Stimulated activated naive B cell treated with anti-CD40 and anti-IgM and Interleukin-4, amounts not matched to agents 10 μg/mL and 1 μg/mL and 100 μg/mL, for 72 hours (primary cell): ENCODE measurements at regions not wholly inside any gene's neighbourhood (a gene's known extent, or its start where the extent isn't known, plus 50 kb on each side); places are given as distances from the start of the nearest gene placed in this dataset.

Source experiments
- ATAC-seq, 2 donors: fragments of 150-1000 bp; cut with Tn5 transposase; replicated peaks; 2 replicates each; pipeline ENCODE4 v1.10.0; 2021; ENCODE audit warnings: moderate library complexity in 1 of 2
- DNase-seq: peaks from one replicate; pipeline ENCODE4 v3.0.0; 2021
- H3K27ac Mint-ChIP-seq: one replicate; pipeline ENCODE4 v1.8.0; 2022; ENCODE audit warnings: mild to moderate bottlenecking, mixed read lengths
- H3K27me3 Mint-ChIP-seq, 2 donors: one replicate each; pipeline ENCODE4 v1.8.0; 2022; ENCODE audit warnings: mixed read lengths in 2 of 2
- H3K36me3 Mint-ChIP-seq, 2 donors: one replicate each; pipeline ENCODE4 v1.8.0; 2022; ENCODE audit warnings: mixed read lengths in 2 of 2, mild to moderate bottlenecking in 1 of 2
- H3K4me1 Mint-ChIP-seq, 2 donors: one replicate each; pipeline ENCODE4 v1.8.0; 2022; ENCODE audit warnings: mixed read lengths in 2 of 2, mild to moderate bottlenecking in 1 of 2
- H3K4me3 Mint-ChIP-seq, 2 donors: one replicate each; pipeline ENCODE4 v1.8.0; 2022; ENCODE audit warnings: mild to moderate bottlenecking in 2 of 2, mixed read lengths in 2 of 2, moderate library complexity in 1 of 2
- H3K9me3 Mint-ChIP-seq, 2 donors: one replicate each; pipeline ENCODE4 v1.8.0; 2022; ENCODE audit warnings: mixed read lengths in 2 of 2, mild to moderate bottlenecking in 1 of 2

DNA sequence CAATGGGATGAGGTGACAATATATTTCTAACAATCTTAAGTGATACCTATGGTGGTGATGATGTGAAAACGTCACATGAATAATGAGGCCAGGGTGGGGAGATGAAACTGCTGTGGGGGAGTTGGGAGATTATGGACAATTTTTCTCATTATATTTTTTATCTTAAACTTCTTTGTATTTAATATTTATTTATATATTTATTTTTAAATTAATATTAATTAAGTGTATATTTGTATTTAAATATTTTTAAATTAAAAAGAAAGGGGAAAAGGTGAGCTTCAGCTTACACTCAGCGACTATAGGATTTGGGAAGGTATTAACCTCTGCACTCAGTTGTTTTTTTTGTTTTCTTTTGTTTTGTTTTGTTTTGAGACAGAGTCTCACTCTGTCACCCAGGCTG, 158.7 kb downstream of the PSMG1 start:
- H3K27ac Mint-ChIP-seq = no peak overlapping the region
- peaks cover 6 to 15% of the 10 kb centered on the region in 2 donors for H3K9me3 Mint-ChIP-seq
- H3K4me1 Mint-ChIP-seq = no peaks in the 10 kb centered on the region
- no peak overlapping the region for H3K4me3 Mint-ChIP-seq
- DNase-seq (no peak), ATAC-seq (no peak)
- H3K36me3 Mint-ChIP-seq = no peaks in the 10 kb centered on the region
- peaks cover 27 to 38% of the 10 kb centered on the region in 2 donors for H3K27me3 Mint-ChIP-seq

GRCh38 chr21:39022863-39023693, 160.2 kb downstream of the PSMG1 start:
- Mint-ChIP-seq H3K27me3 (peaks cover 36 to 47% of the 10 kb centered on the region in 2 donors), H3K27ac (no peak overlapping the region), H3K36me3 (no peaks in the 10 kb centered on the region), H3K9me3 (peaks cover 5 to 14% of the 10 kb centered on the region in 2 donors), H3K4me1 (no peaks in the 10 kb centered on the region), H3K4me3 (no peak overlapping the region)
- ATAC-seq (no peak), DNase-seq (no peak)

DNA sequence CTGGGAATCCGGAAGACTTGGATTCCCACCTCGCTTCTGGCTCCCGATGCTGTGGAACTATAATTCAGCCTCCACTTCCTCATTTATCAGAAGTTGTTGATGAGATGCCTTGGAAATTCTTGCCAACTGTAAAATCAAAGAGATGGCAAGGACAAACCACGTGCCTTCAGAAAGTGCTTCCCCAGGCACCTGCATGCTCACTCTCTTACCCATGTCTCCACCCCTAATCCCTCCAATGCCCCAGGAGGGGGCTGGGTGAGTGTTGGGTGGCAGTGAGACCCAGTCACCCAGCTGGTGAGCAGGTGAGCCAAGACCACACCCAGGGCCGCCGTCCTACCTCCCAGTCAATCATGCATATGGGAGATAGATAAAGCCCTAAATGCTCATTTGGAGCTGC, 160.8 kb downstream of the PSMG1 start:
- H3K4me3 Mint-ChIP-seq = no peak overlapping the region
- H3K4me1 Mint-ChIP-seq = peaks cover 0 to 2% of the 10 kb centered on the region in 2 donors
- H3K27me3 Mint-ChIP-seq = peaks cover 36 to 43% of the 10 kb centered on the region in 2 donors
- DNase-seq (no peak), ATAC-seq (no peak)
- H3K36me3 Mint-ChIP-seq = no peaks in the 10 kb centered on the region
- peaks cover 0 to 9% of the 10 kb centered on the region in 2 donors for H3K9me3 Mint-ChIP-seq
- no peak overlapping the region for H3K27ac Mint-ChIP-seq

GRCh38 chr21:39022035-39022434, 161.2 kb downstream of the PSMG1 start:
- peaks cover 36 to 43% of the 10 kb centered on the region in 2 donors for H3K27me3 Mint-ChIP-seq
- peaks cover 0 to 9% of the 10 kb centered on the region in 2 donors for H3K9me3 Mint-ChIP-seq
- H3K4me1 Mint-ChIP-seq = peaks cover 2 to 6% of the 10 kb centered on the region in 2 donors
- no peak for DNase-seq
- ATAC-seq = no peak
- H3K27ac Mint-ChIP-seq = no peak overlapping the region
- no peak overlapping the region for H3K4me3 Mint-ChIP-seq
- no peaks in the 10 kb centered on the region for H3K36me3 Mint-ChIP-seq

GRCh38 chr21:39021478-39021832, 161.8 kb downstream of the PSMG1 start:
- ATAC-seq = no peak
- Mint-ChIP-seq H3K4me1 (peaks cover 5 to 11% of the 10 kb centered on the region in 2 donors), H3K4me3 (no peak overlapping the region), H3K27ac (no peak overlapping the region), H3K9me3 (peaks cover 0 to 7% of the 10 kb centered on the region in 2 donors), H3K27me3 (peaks cover 36 to 43% of the 10 kb centered on the region in 2 donors), H3K36me3 (no peaks in the 10 kb centered on the region)
- DNase-seq = no peak

DNA sequence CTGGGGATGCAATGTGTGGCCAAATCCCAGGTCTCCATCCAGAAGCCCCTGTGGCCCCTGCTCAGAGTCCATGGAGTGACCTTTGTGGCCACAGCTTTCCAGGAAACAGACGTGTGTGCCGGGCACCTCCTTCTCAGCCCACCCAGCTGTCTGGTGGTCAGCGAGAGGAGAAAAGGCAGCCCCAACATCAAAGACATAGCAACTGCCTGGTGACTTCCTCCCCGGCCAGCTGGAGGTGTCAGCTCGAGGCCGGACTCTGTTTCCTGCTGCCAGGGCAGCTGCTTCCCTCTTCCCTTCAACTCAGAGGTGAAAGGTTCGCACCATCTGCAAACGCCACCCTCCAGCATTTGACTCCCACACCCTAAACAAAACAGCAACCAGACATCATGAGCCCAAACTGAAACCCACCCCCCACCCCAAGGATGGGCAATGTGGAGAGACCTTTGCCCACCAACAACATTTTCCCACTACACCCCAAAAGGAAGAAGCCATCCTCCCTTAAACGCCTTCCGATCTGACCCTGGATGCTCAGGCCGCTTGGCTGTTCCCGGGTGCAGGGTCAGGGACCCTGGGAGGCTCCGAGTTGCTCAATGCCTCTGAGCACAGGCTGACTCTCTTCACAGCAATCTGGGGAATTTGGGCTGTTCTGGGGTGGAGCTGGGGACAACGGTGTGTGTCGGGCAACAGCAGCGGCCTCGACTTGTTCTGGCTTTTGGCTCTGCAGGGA, 162.3 kb downstream of the PSMG1 start:
- DNase-seq = no peak

GRCh38 chr21:39018730-39019129, 164.5 kb downstream of the PSMG1 start:
- Mint-ChIP-seq H3K27ac (no peak overlapping the region), H3K4me1 (peaks cover 5 to 11% of the 10 kb centered on the region in 2 donors), H3K27me3 (peaks cover 36 to 43% of the 10 kb centered on the region in 2 donors), H3K9me3 (no peaks in the 10 kb centered on the region), H3K4me3 (no peak overlapping the region), H3K36me3 (peaks cover 0 to 1% of the 10 kb centered on the region in 2 donors)
- DNase-seq = no peak
- no peak for ATAC-seq

More for the DNA sequence above, 162.3 kb downstream of the PSMG1 start:
- Mint-ChIP-seq H3K36me3 (no peaks in the 10 kb centered on the region), H3K27ac (no peak overlapping the region), H3K4me1 (peaks cover 5 to 11% of the 10 kb centered on the region in 2 donors), H3K27me3 (peaks cover 36 to 43% of the 10 kb centered on the region in 2 donors), H3K9me3 (peaks cover 0 to 4% of the 10 kb centered on the region in 2 donors), H3K4me3 (no peak overlapping the region)
- ATAC-seq = no peak

- Mint-ChIP-seq H3K36me3 (peaks cover 0 to 1% of the 10 kb centered on the region in 2 donors), H3K4me1 (peaks cover 5 to 11% of the 10 kb centered on the region in 2 donors), H3K9me3 (no peaks in the 10 kb centered on the region), H3K27me3 (peaks cover 27 to 37% of the 10 kb centered on the region in 2 donors), H3K4me3 (no peak overlapping the region), H3K27ac (no peak overlapping the region)
- peak; percentile 56 for DNase-seq
- ATAC-seq = peak; percentile 99 to 100
Observed at GRCh38 chr21:39016740-39017315, 166.4 kb downstream of the PSMG1 start.

- Mint-ChIP-seq H3K9me3 (no peaks in the 10 kb centered on the region), H3K27ac (no peak overlapping the region), H3K27me3 (peaks cover 19 to 22% of the 10 kb centered on the region in 2 donors), H3K36me3 (peaks cover 0 to 1% of the 10 kb centered on the region in 2 donors), H3K4me3 (no peak overlapping the region), H3K4me1 (peaks cover 5 to 11% of the 10 kb centered on the region in 2 donors)
- DNase-seq (no peak), ATAC-seq (no peak)
Observed at GRCh38 chr21:39014747-39015146, 168.5 kb downstream of the PSMG1 start.

GRCh38 chr21:39012326-39013230, 170.7 kb downstream of the PSMG1 start:
- Mint-ChIP-seq H3K27me3 (peaks cover 5 to 8% of the 10 kb centered on the region in 2 donors), H3K9me3 (no peaks in the 10 kb centered on the region), H3K36me3 (peaks cover 0 to 1% of the 10 kb centered on the region in 2 donors), H3K4me1 (peaks cover 5 to 16% of the 10 kb centered on the region in 2 donors), H3K27ac (no peak overlapping the region), H3K4me3 (no peak overlapping the region)
- no peak for DNase-seq
- no peak for ATAC-seq

DNA sequence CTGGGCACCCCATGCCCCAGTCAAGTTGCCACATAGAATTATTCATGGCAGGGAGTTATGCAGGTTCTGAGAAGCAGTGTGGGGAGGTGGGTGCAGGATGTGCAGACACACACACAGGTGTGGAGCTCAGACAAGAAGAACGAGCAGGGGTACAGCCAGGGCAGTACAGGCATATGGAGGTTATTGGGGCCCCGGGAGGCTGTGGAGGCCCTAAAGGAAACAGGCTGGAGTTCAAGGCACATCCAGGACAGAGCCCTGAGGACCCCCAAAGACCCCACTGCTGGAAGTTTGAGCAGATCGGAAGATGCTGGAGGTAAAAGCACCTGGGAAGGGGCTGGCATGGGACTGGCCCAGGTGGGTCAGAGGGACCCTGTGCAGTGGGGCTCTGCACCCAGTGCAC, 171.3 kb downstream of the PSMG1 start:
- peaks cover 0 to 1% of the 10 kb centered on the region in 2 donors for H3K36me3 Mint-ChIP-seq
- H3K9me3 Mint-ChIP-seq = no peaks in the 10 kb centered on the region
- DNase-seq = no peak
- H3K27ac Mint-ChIP-seq = no peak overlapping the region
- ATAC-seq = no peak
- H3K4me1 Mint-ChIP-seq = peaks cover 5 to 12% of the 10 kb centered on the region in 2 donors
- H3K4me3 Mint-ChIP-seq = no peak overlapping the region
- peaks cover 5 to 8% of the 10 kb centered on the region in 2 donors for H3K27me3 Mint-ChIP-seq

GRCh38 chr21:39010629-39011404, 172.4 kb downstream of the PSMG1 start:
- Mint-ChIP-seq H3K9me3 (peaks cover 0 to 6% of the 10 kb centered on the region in 2 donors), H3K4me3 (no peak overlapping the region), H3K4me1 (peaks cover 9 to 19% of the 10 kb centered on the region in 2 donors), H3K36me3 (peaks cover 0 to 4% of the 10 kb centered on the region in 2 donors), H3K27ac (no peak overlapping the region), H3K27me3 (peaks cover 13 to 15% of the 10 kb centered on the region in 2 donors)
- DNase-seq (no peak), ATAC-seq (no peak)
